Fibroblast of lung (primary cell): ENCODE measurements at regions not wholly inside any gene's neighbourhood (a gene's known extent, or its start where the extent isn't known, plus 50 kb on each side); places are given as distances from the start of the nearest gene placed in this dataset.

Source experiments
- EZH2 ChIP-seq: IDR thresholded peaks from 2 replicates; pipeline ENCODE4 v1.5.1; 2012; ENCODE audit warnings: low read length, control low read depth, mild to moderate bottlenecking; ENCODE audit errors: missing control alignments
- TF ChIP-seq, protein P1 (sequence below), 2 donors: IDR thresholded peaks in 1 of 2; conservative IDR thresholded peaks in 1 of 2; 1 replicate in 1 of 2; 2 replicates in 1 of 2; pipeline ENCODE4 v1.5.1; 2011 to 2012; ENCODE audit warnings: low read length in 2 of 2, control low read depth in 1 of 2, inconsistent platforms in 1 of 2, low read depth in 1 of 2, mild to moderate bottlenecking in 1 of 2

DNA sequence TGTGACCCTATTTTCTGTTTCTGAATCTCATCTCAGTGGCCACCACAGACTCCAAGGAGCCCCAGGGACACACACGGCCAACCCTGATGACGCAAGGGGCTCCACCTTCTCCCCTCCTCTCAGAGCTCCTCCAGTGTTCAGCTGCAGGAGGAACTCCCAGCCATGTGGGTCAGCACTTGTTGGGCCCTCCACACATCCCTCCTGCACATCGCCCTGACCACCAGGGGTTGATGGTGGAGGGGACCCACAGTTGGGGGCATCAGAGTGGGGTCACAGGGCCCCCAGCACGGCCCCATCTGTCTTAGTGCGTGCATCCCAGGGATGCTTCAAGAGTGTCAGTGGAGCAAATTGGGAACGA lies 499.6 kb downstream of the BRD1 start:
- TF ChIP-seq, protein P1, sequence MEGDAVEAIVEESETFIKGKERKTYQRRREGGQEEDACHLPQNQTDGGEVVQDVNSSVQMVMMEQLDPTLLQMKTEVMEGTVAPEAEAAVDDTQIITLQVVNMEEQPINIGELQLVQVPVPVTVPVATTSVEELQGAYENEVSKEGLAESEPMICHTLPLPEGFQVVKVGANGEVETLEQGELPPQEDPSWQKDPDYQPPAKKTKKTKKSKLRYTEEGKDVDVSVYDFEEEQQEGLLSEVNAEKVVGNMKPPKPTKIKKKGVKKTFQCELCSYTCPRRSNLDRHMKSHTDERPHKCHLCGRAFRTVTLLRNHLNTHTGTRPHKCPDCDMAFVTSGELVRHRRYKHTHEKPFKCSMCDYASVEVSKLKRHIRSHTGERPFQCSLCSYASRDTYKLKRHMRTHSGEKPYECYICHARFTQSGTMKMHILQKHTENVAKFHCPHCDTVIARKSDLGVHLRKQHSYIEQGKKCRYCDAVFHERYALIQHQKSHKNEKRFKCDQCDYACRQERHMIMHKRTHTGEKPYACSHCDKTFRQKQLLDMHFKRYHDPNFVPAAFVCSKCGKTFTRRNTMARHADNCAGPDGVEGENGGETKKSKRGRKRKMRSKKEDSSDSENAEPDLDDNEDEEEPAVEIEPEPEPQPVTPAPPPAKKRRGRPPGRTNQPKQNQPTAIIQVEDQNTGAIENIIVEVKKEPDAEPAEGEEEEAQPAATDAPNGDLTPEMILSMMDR (conservative IDR thresholded peaks at IDR 0.05 in 1 of 2, IDR thresholded peaks at IDR 0.05 in 1 of 2; ENCODE audit: low read depth in 1 of 2, low read length in 2 of 2) = no peak
- no peak for TF ChIP-seq EZH2
